A549 (cell line): ENCODE measurements at regions not wholly inside any gene's neighbourhood (a gene's known extent, or its start where the extent isn't known, plus 50 kb on each side); places are given as distances from the start of the nearest gene placed in this dataset.

ENCODE experiments used
- CBX2 ChIP-seq: fragments of 200-600 bp; sonication (generic); IDR thresholded peaks from 2 replicates; pipeline ENCODE4 v1.6.1; 2016; ENCODE audit warnings: low read depth, mild to moderate bottlenecking, borderline replicate concordance
- CBX8 ChIP-seq: fragments of 200-600 bp; sonication (generic); IDR thresholded peaks from 2 replicates; pipeline ENCODE4 v1.6.1; 2016
- CEBPB ChIP-seq, 2 experiments: fragments of >200 bp in 1 of 2; sonication (Bioruptor Twin) in 1 of 2; formaldehyde crosslinking in 1 of 2; IDR thresholded peaks; 2 replicates each; pipeline ENCODE4 v1.6.1; 2012 to 2016
- CHD2 ChIP-seq: fragments of 150-350 bp; IDR thresholded peaks from 2 replicates; pipeline ENCODE4 v1.6.1; 2014; ENCODE audit warnings: low read length; ENCODE audit not compliant: partially characterized antibody
- CHD4 ChIP-seq: fragments of 200-600 bp; sonication (generic); IDR thresholded peaks from 2 replicates; pipeline ENCODE4 v1.6.1; 2016; ENCODE audit warnings: antibody characterized with exemption, mild to moderate bottlenecking, borderline replicate concordance
- EHF ChIP-seq: fragments of 250-450 bp; sonication (Bioruptor Pico); IDR thresholded peaks from 2 replicates; pipeline ENCODE4 v1.5.0; 2020; ENCODE audit warnings: mild to moderate bottlenecking
- ESRRA ChIP-seq: fragments of 150-350 bp; IDR thresholded peaks from 2 replicates; pipeline ENCODE4 v1.6.1; 2014; ENCODE audit warnings: mild to moderate bottlenecking, low read length, borderline replicate concordance
- FOSB ChIP-seq: fragments of 250-450 bp; sonication (Bioruptor Pico); IDR thresholded peaks from 2 replicates; pipeline ENCODE4 v1.5.0; 2020; ENCODE audit warnings: mild to moderate bottlenecking, moderate library complexity
- FOXS1 ChIP-seq: fragments of 250-450 bp; sonication (Bioruptor Pico); IDR thresholded peaks from 2 replicates; pipeline ENCODE4 v1.5.0; 2020; ENCODE audit warnings: mild to moderate bottlenecking, moderate library complexity
- HDAC2 ChIP-seq: fragments of 200-600 bp; sonication (generic); IDR thresholded peaks from 2 replicates; pipeline ENCODE4 v1.6.1; 2016
- HOXA7 ChIP-seq: fragments of 250-450 bp; sonication (Bioruptor Pico); IDR thresholded peaks from 2 replicates; pipeline ENCODE4 v1.5.0; 2020; ENCODE audit warnings: mild to moderate bottlenecking, moderate library complexity
- JUN ChIP-seq, 2 experiments: fragments of >200 bp; sonication (Bioruptor Twin); formaldehyde crosslinking; IDR thresholded peaks; 2 replicates in 1 of 2; 3 replicates in 1 of 2; pipeline ENCODE4 v1.6.1; 2016 to 2017
- JUNB ChIP-seq: fragments of >200 bp; sonication (Bioruptor Twin); formaldehyde crosslinking; IDR thresholded peaks from 2 replicates; pipeline ENCODE4 v1.6.1; 2016
- MAFK ChIP-seq: fragments of 450-650 bp; IDR thresholded peaks from 2 replicates; pipeline ENCODE4 v1.6.1; 2014; ENCODE audit not compliant: partially characterized antibody
- NFE2L2 ChIP-seq: fragments of 150-350 bp; conservative IDR thresholded peaks from 2 replicates; pipeline ENCODE4 v1.6.1; 2014; ENCODE audit warnings: low read length
- NR3C1 ChIP-seq: fragments of >200 bp; sonication (Bioruptor Twin); formaldehyde crosslinking; IDR thresholded peaks from 3 replicates; pipeline ENCODE4 v1.6.1; 2017
- POLR2A ChIP-seq: IDR thresholded peaks from 2 replicates; pipeline ENCODE4 v1.6.1; 2012; ENCODE audit warnings: mild to moderate bottlenecking, low read length
- POLR2AphosphoS2 ChIP-seq: conservative IDR thresholded peaks from 2 replicates; pipeline ENCODE4 v1.6.1; 2012; ENCODE audit warnings: low read length, improper control_type of control experiment, inconsistent platforms
- RAD21 ChIP-seq, 2 experiments: fragments of >200 bp in 1 of 2; sonication (Bioruptor Twin) in 1 of 2; formaldehyde crosslinking in 1 of 2; IDR thresholded peaks in 1 of 2; conservative IDR thresholded peaks in 1 of 2; 2 replicates in 1 of 2; 3 replicates in 1 of 2; pipeline ENCODE4 v1.6.1; 2012 to 2018; ENCODE audit warnings: inconsistent platforms in 1 of 2
- RARB ChIP-seq: fragments of 250-450 bp; sonication (Bioruptor Pico); IDR thresholded peaks from 2 replicates; pipeline ENCODE4 v1.8.0; 2021; ENCODE audit warnings: mild to moderate bottlenecking, moderate library complexity
- RNF2 ChIP-seq: fragments of 200-600 bp; sonication (generic); IDR thresholded peaks from 2 replicates; pipeline ENCODE4 v1.6.1; 2016; ENCODE audit warnings: low read depth, mild to moderate bottlenecking, antibody characterized with exemption, moderate library complexity, borderline replicate concordance
- SMC3 ChIP-seq: fragments of >200 bp; sonication (Bioruptor Twin); formaldehyde crosslinking; IDR thresholded peaks from 3 replicates; pipeline ENCODE4 v1.6.1; 2018; ENCODE audit warnings: inconsistent platforms
- SREBF2 ChIP-seq: fragments of 450-650 bp; IDR thresholded peaks from 2 replicates; pipeline ENCODE4 v1.6.1; 2014; ENCODE audit warnings: mild to moderate bottlenecking, moderate library complexity
- TP53 ChIP-seq: fragments of 250-450 bp; sonication (Bioruptor Pico); IDR thresholded peaks from 2 replicates; pipeline ENCODE4 v1.5.0; 2021; ENCODE audit warnings: mild to moderate bottlenecking, moderate library complexity
- ZC3H11A ChIP-seq: fragments of 450-650 bp; IDR thresholded peaks from 2 replicates; pipeline ENCODE4 v1.6.1; 2014; ENCODE audit warnings: antibody characterized with exemption, mild to moderate bottlenecking
- ZFP36 ChIP-seq: fragments of 450-650 bp; IDR thresholded peaks from 2 replicates; pipeline ENCODE4 v1.6.1; 2014; ENCODE audit warnings: borderline replicate concordance; ENCODE audit not compliant: partially characterized antibody
- TF ChIP-seq, protein P1 (sequence below): fragments of >200 bp; sonication (Bioruptor Twin); formaldehyde crosslinking; IDR thresholded peaks from 3 replicates; pipeline ENCODE4 v1.5.1; 2016
- TF ChIP-seq, protein P2 (sequence below): fragments of 200-600 bp; sonication (generic); IDR thresholded peaks from 2 replicates; pipeline ENCODE4 v1.6.1; 2016; ENCODE audit warnings: antibody characterized with exemption, mild to moderate bottlenecking, moderate library complexity
- TF ChIP-seq, protein P3 (sequence below): IDR thresholded peaks from 2 replicates; pipeline ENCODE4 v1.6.1; 2012
- TF ChIP-seq, protein P4 (sequence below): fragments of >200 bp; sonication (Bioruptor Twin); formaldehyde crosslinking; IDR thresholded peaks from 2 replicates; pipeline ENCODE4 v1.6.1; 2016
- TF ChIP-seq, protein P5 (sequence below): IDR thresholded peaks from 2 replicates; pipeline ENCODE4 v1.6.1; 2012; ENCODE audit warnings: low read depth, borderline replicate concordance
- TF ChIP-seq, protein P6 (sequence below): IDR thresholded peaks from 2 replicates; pipeline ENCODE4 v1.6.1; 2012
- TF ChIP-seq, protein P7 (sequence below): fragments of 150-350 bp; IDR thresholded peaks from 2 replicates; pipeline ENCODE4 v1.6.1; 2014; ENCODE audit warnings: low read depth, mild to moderate bottlenecking, low read length
- TF ChIP-seq, protein P8 (sequence below): fragments of 250-450 bp; sonication (Bioruptor Pico); IDR thresholded peaks from 2 replicates; pipeline ENCODE4 v1.5.0; 2020; ENCODE audit warnings: low read depth, mild to moderate bottlenecking, moderate library complexity

DNA sequence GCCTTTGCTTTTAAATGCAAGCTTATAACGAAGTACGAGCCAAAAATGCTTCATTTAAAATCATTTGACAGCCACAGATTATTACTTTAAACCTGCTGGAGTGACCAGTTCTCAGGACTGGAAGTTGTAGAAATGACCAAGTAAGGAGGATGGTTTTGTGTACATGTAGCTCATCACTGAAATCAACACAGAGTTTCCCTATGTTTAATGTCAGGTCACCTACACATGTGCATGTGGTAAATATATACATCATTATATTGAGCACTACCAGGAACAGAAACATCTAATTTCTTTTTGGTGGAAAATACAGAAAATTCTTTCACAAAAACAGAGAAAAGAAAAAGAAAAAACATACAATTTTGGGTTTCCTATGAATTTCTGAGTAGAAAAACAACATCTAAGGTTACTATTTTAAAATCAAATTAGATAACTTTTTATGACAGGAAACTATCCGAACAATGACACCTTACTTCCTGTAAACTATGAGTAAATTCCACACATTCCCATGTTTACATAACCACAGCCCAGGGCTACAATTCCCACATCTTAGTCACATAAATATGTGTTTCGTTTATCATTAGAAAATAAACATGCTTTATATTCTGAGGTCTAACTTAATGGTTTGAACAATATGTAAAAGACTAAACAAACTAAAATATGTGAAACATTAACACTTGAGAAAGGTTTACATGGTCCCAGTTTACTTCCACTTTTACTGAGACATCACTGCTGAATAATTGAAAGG, 73.6 kb downstream of the ZNF281 start (continued):
- TF ChIP-seq, protein P1, sequence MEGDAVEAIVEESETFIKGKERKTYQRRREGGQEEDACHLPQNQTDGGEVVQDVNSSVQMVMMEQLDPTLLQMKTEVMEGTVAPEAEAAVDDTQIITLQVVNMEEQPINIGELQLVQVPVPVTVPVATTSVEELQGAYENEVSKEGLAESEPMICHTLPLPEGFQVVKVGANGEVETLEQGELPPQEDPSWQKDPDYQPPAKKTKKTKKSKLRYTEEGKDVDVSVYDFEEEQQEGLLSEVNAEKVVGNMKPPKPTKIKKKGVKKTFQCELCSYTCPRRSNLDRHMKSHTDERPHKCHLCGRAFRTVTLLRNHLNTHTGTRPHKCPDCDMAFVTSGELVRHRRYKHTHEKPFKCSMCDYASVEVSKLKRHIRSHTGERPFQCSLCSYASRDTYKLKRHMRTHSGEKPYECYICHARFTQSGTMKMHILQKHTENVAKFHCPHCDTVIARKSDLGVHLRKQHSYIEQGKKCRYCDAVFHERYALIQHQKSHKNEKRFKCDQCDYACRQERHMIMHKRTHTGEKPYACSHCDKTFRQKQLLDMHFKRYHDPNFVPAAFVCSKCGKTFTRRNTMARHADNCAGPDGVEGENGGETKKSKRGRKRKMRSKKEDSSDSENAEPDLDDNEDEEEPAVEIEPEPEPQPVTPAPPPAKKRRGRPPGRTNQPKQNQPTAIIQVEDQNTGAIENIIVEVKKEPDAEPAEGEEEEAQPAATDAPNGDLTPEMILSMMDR = no peak
- peak; percentile 11 to 20; a peak in 1 of 5 replicates for TF ChIP-seq RAD21 (conservative IDR thresholded peaks at IDR 0.05 in 1 of 2, IDR thresholded peaks at IDR 0.05 in 1 of 2)
- TF ChIP-seq, protein P2, sequence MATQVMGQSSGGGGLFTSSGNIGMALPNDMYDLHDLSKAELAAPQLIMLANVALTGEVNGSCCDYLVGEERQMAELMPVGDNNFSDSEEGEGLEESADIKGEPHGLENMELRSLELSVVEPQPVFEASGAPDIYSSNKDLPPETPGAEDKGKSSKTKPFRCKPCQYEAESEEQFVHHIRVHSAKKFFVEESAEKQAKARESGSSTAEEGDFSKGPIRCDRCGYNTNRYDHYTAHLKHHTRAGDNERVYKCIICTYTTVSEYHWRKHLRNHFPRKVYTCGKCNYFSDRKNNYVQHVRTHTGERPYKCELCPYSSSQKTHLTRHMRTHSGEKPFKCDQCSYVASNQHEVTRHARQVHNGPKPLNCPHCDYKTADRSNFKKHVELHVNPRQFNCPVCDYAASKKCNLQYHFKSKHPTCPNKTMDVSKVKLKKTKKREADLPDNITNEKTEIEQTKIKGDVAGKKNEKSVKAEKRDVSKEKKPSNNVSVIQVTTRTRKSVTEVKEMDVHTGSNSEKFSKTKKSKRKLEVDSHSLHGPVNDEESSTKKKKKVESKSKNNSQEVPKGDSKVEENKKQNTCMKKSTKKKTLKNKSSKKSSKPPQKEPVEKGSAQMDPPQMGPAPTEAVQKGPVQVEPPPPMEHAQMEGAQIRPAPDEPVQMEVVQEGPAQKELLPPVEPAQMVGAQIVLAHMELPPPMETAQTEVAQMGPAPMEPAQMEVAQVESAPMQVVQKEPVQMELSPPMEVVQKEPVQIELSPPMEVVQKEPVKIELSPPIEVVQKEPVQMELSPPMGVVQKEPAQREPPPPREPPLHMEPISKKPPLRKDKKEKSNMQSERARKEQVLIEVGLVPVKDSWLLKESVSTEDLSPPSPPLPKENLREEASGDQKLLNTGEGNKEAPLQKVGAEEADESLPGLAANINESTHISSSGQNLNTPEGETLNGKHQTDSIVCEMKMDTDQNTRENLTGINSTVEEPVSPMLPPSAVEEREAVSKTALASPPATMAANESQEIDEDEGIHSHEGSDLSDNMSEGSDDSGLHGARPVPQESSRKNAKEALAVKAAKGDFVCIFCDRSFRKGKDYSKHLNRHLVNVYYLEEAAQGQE = no peak
- no peak for TF ChIP-seq MAFK
- TF ChIP-seq JUN (IDR thresholded peaks at IDR 0.05) = no peak
- TF ChIP-seq RNF2 = no peak
- TF ChIP-seq, protein P3, sequence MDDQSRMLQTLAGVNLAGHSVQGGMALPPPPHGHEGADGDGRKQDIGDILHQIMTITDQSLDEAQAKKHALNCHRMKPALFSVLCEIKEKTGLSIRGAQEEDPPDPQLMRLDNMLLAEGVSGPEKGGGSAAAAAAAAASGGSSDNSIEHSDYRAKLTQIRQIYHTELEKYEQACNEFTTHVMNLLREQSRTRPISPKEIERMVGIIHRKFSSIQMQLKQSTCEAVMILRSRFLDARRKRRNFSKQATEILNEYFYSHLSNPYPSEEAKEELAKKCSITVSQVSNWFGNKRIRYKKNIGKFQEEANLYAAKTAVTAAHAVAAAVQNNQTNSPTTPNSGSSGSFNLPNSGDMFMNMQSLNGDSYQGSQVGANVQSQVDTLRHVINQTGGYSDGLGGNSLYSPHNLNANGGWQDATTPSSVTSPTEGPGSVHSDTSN = no peak
- TF ChIP-seq ESRRA = no peak
- TF ChIP-seq, protein P4, sequence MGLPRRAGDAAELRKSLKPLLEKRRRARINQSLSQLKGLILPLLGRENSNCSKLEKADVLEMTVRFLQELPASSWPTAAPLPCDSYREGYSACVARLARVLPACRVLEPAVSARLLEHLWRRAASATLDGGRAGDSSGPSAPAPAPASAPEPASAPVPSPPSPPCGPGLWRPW = no peak
- TF ChIP-seq HDAC2 = no peak
- TF ChIP-seq SMC3 = no peak
- TF ChIP-seq TP53 = no peak
- no peak for TF ChIP-seq CBX2
- peak; percentile 58; the same call in 1 of the 2 replicates for TF ChIP-seq EHF (CRISPR knock-in tag)
- no peak for TF ChIP-seq HOXA7
- TF ChIP-seq RARB (CRISPR knock-in tag) = no peak
- TF ChIP-seq CBX8 = no peak
- no peak for TF ChIP-seq SREBF2
- TF ChIP-seq FOSB (CRISPR knock-in tag) = no peak
- peak; percentile 23 to 82; a peak in 3 of 4 replicates for TF ChIP-seq CEBPB (IDR thresholded peaks at IDR 0.05)
- peak; percentile 90; the same call in 1 of the 2 replicates for TF ChIP-seq FOXS1 (CRISPR knock-in tag)
- TF ChIP-seq CHD2 = no peak
- TF ChIP-seq, protein P5, sequence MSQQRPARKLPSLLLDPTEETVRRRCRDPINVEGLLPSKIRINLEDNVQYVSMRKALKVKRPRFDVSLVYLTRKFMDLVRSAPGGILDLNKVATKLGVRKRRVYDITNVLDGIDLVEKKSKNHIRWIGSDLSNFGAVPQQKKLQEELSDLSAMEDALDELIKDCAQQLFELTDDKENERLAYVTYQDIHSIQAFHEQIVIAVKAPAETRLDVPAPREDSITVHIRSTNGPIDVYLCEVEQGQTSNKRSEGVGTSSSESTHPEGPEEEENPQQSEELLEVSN = no peak
- TF ChIP-seq, protein P6, sequence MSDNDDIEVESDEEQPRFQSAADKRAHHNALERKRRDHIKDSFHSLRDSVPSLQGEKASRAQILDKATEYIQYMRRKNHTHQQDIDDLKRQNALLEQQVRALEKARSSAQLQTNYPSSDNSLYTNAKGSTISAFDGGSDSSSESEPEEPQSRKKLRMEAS = peak; percentile 47; the same call in 1 of the 2 replicates
- TF ChIP-seq, protein P7, sequence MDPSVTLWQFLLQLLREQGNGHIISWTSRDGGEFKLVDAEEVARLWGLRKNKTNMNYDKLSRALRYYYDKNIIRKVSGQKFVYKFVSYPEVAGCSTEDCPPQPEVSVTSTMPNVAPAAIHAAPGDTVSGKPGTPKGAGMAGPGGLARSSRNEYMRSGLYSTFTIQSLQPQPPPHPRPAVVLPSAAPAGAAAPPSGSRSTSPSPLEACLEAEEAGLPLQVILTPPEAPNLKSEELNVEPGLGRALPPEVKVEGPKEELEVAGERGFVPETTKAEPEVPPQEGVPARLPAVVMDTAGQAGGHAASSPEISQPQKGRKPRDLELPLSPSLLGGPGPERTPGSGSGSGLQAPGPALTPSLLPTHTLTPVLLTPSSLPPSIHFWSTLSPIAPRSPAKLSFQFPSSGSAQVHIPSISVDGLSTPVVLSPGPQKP = no peak
- no peak for TF ChIP-seq NR3C1
- no peak for TF ChIP-seq ZFP36
- TF ChIP-seq JUNB = peak; percentile 54; the same call in 1 of the 2 replicates
- no peak for TF ChIP-seq ZC3H11A
- TF ChIP-seq CHD4 = no peak
- TF ChIP-seq, protein P8, sequence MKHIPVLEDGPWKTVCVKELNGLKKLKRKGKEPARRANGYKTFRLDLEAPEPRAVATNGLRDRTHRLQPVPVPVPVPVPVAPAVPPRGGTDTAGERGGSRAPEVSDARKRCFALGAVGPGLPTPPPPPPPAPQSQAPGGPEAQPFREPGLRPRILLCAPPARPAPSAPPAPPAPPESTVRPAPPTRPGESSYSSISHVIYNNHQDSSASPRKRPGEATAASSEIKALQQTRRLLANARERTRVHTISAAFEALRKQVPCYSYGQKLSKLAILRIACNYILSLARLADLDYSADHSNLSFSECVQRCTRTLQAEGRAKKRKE (CRISPR knock-in tag) = no peak
- TF ChIP-seq NFE2L2 = no peak
- TF ChIP-seq POLR2AphosphoS2 = no peak
- TF ChIP-seq POLR2A = no peak
